DOHH2 (cell line): ENCODE measurements at regions not wholly inside any gene's neighbourhood (a gene's known extent, or its start where the extent isn't known, plus 50 kb on each side); places are given as distances from the start of the nearest gene placed in this dataset.

ENCODE experiments used
- EZH2phosphoT487 ChIP-seq: fragments of 200-600 bp; sonication (generic); IDR thresholded peaks from 2 replicates; pipeline ENCODE4 v1.6.1; 2017; ENCODE audit warnings: borderline replicate concordance, mild to moderate bottlenecking, antibody characterized with exemption, low read length, moderate library complexity, mixed read lengths
- TF ChIP-seq, protein P1 (sequence below): fragments of 200-600 bp; sonication (generic); IDR thresholded peaks from one replicate; pipeline ENCODE4 v1.5.1; 2014; ENCODE audit warnings: antibody characterized with exemption, mild to moderate bottlenecking, low read depth, low read length; ENCODE audit not compliant: poor library complexity, severe bottlenecking

DNA sequence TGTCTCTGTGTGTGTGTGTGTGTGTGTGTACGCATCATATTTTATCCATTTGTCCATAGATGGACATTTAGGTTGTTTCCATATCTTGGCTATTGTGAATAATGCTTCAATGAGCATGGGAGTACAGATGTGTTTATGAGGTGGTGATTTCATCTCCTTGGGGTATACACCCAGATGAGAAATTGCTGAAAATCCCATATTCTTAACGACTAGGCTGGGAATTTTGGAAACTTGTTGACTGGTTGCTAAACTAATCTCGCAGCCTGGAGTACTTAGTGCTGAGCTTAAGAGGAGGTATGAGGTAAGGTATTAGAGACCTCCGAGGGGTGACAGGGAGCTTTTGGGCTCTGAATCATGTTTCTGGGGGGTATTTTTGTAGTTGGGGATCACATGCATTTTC lies 66.0 kb upstream of the SPRED2 start:
- TF ChIP-seq, protein P1, sequence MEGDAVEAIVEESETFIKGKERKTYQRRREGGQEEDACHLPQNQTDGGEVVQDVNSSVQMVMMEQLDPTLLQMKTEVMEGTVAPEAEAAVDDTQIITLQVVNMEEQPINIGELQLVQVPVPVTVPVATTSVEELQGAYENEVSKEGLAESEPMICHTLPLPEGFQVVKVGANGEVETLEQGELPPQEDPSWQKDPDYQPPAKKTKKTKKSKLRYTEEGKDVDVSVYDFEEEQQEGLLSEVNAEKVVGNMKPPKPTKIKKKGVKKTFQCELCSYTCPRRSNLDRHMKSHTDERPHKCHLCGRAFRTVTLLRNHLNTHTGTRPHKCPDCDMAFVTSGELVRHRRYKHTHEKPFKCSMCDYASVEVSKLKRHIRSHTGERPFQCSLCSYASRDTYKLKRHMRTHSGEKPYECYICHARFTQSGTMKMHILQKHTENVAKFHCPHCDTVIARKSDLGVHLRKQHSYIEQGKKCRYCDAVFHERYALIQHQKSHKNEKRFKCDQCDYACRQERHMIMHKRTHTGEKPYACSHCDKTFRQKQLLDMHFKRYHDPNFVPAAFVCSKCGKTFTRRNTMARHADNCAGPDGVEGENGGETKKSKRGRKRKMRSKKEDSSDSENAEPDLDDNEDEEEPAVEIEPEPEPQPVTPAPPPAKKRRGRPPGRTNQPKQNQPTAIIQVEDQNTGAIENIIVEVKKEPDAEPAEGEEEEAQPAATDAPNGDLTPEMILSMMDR, result no peak
- TF ChIP-seq EZH2phosphoT487, result no peak
